Colonic mucosa (tissue), 4 donors: ENCODE measurements at regions not wholly inside any gene's neighbourhood (a gene's known extent, or its start where the extent isn't known, plus 50 kb on each side); places are given as distances from the start of the nearest gene placed in this dataset.

Experiments
- DNase-seq: peaks from one replicate; pipeline ENCODE4 v3.0.0-alpha.2; 2020
- H3K27ac ChIP-seq: fragments of 200-600 bp; one replicate; pipeline ENCODE4 v1.8.0; 2021
- H3K27me3 ChIP-seq: fragments of 200-600 bp; one replicate; pipeline ENCODE4 v1.8.0; 2021
- H3K36me3 ChIP-seq: fragments of 200-600 bp; one replicate; pipeline ENCODE4 v1.8.0; 2021
- H3K4me1 ChIP-seq: fragments of 200-600 bp; one replicate; pipeline ENCODE4 v1.8.0; 2021; ENCODE audit warnings: mild to moderate bottlenecking
- H3K4me3 ChIP-seq: fragments of 200-600 bp; one replicate; pipeline ENCODE4 v1.8.0; 2021
- H3K9ac ChIP-seq, 2 donors: one replicate each; pipeline ENCODE4 v1.7.0; 2013; ENCODE audit warnings: control low read depth in 2 of 2, low read depth in 2 of 2, low read length in 2 of 2
- H3K9me3 ChIP-seq: fragments of 200-600 bp; one replicate; pipeline ENCODE4 v1.8.0; 2021
- intact Hi-C: fragments of 100-400 bp; cut with DNase I; formaldehyde crosslinking; loops from one replicate; pipeline ENCODE4 v1.14.1; 2022
- TF ChIP-seq, protein P1 (sequence below): fragments of 200-600 bp; IDR thresholded peaks from one replicate; pipeline ENCODE4 v1.8.0; 2022; ENCODE audit warnings: antibody characterized with exemption, mild to moderate bottlenecking
- donor health status: healthy.
- donor health status: DM: no; HTN: no; CAD: no.
- donor health status: DM: no; HTN: no; CAD: no.

DNA sequence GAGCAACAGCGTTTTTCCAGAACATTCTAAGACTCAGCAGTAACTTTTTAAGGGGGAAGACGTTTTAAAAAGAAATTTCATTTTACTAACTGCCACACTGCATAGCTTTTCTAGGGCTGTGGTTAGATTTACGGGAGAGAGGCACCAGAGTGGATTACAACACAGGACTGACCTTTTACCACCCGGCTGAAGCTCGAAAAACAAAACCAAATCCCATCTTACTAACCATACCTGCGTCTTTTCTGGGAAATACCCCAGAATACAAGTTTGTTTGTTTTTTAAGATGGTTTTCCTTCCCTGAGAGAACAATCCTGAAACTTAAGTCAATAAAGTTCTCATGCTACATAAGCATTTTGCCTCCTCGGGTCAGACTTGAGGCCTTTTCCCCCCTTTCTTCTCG, 209.3 kb upstream of the SOX4 start:
- Histone ChIP-seq H3K36me3 (no peaks in the 10 kb centered on the region), H3K9me3 (no peaks in the 10 kb centered on the region), H3K4me1 (no peaks in the 10 kb centered on the region), H3K27me3 (no peaks in the 10 kb centered on the region), H3K4me3 (no peak overlapping the region), H3K9ac (no peak overlapping the region), H3K27ac (no peak overlapping the region)
- intact Hi-C loops: no loop called here
- TF ChIP-seq, protein P1, sequence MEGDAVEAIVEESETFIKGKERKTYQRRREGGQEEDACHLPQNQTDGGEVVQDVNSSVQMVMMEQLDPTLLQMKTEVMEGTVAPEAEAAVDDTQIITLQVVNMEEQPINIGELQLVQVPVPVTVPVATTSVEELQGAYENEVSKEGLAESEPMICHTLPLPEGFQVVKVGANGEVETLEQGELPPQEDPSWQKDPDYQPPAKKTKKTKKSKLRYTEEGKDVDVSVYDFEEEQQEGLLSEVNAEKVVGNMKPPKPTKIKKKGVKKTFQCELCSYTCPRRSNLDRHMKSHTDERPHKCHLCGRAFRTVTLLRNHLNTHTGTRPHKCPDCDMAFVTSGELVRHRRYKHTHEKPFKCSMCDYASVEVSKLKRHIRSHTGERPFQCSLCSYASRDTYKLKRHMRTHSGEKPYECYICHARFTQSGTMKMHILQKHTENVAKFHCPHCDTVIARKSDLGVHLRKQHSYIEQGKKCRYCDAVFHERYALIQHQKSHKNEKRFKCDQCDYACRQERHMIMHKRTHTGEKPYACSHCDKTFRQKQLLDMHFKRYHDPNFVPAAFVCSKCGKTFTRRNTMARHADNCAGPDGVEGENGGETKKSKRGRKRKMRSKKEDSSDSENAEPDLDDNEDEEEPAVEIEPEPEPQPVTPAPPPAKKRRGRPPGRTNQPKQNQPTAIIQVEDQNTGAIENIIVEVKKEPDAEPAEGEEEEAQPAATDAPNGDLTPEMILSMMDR: no peak
- DNase-seq: no peak

DNA sequence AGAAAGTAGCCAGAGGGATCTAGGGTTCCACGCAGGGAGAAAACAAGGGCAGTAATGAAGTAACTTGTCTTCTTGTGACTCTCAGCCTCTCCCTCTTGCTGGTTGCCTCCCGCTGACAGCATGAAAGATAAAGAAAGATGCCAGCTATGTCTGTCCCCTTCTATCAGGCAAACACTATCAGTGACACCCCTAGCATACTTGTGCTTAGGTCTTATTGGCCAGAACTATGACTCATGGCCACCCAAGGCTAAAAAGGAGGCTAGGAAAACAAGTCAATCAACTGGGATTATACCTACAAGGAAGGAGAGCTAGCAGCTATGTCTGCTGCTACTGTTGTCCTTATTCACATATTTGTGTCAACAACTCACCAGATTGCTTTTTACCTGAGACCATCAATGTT, 206.8 kb upstream of the SOX4 start:
- Histone ChIP-seq H3K9me3 (no peaks in the 10 kb centered on the region), H3K4me1 (no peaks in the 10 kb centered on the region), H3K36me3 (no peaks in the 10 kb centered on the region), H3K27ac (no peak overlapping the region), H3K9ac (no peak overlapping the region), H3K27me3 (no peaks in the 10 kb centered on the region), H3K4me3 (no peak overlapping the region)
- intact Hi-C loops: no loop called here
- TF ChIP-seq, protein P1: no peak
- no peak for DNase-seq

DNA sequence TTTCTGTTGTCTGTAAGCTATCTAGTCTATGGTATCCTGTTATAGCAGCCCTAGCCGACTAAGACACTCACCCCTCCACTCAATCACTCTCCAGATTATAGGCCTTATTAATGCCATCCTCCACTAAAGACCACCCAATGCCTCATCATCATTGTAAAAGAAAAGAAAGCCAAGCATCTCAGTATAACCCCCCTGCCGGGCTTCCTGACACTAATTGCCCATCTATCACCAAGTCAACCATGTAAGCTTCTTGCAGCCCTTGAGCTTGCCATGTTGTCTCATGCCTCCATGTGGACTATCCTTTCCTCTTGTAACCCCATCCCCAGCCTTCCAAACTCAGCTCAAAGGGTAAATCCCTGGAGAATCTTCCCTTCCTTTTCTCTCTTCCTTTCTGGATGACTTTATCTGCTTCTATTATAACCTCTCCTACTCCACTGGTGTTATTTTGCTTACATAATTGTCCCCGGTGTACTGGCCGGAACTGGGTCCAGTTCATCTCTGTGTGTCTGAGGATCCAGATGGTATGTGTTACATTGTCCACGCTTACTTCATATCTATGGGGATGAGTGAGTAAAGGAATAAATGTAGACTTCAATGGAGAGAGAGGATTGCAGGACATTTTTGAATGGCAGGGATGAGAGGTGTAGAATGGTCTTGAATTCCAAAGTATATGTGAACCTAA, 202.9 kb upstream of the SOX4 start:
- Histone ChIP-seq H3K27ac (no peak overlapping the region), H3K27me3 (no peaks in the 10 kb centered on the region), H3K36me3 (no peaks in the 10 kb centered on the region), H3K4me1 (no peaks in the 10 kb centered on the region), H3K4me3 (no peak overlapping the region), H3K9ac (no peak overlapping the region), H3K9me3 (no peaks in the 10 kb centered on the region)
- no peak for DNase-seq
- TF ChIP-seq, protein P1: no peak
- intact Hi-C loops: no loop called here

DNA sequence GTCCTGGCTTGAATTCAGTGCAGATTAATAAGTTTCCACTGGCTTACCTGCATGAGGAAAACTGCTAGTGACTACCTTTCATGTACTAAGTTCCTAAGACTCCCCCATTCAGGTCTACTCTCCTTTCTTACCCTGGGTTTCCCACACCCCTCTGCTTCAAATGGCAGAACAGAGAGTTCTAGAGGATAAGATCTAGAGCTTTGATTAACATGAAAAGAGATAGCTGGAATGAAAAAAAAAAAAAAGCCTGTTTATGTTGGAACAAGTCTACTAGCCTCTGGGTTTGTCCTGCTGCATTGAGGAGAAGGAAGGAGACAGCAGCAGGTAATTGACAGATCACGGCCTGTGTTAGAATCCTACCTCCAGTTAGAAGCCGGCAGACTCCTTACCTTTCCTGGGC, 201.4 kb upstream of the SOX4 start:
- no peaks in the 10 kb centered on the region for H3K9me3 ChIP-seq
- H3K4me1 ChIP-seq: no peaks in the 10 kb centered on the region
- H3K36me3 ChIP-seq: no peaks in the 10 kb centered on the region
- no peaks in the 10 kb centered on the region for H3K27me3 ChIP-seq
- no peak for DNase-seq
- no peak overlapping the region for H3K27ac ChIP-seq
- intact Hi-C loops: no loop called here
- TF ChIP-seq, protein P1: no peak
- H3K4me3 ChIP-seq: no peak overlapping the region
- H3K9ac ChIP-seq: no peak overlapping the region

DNA sequence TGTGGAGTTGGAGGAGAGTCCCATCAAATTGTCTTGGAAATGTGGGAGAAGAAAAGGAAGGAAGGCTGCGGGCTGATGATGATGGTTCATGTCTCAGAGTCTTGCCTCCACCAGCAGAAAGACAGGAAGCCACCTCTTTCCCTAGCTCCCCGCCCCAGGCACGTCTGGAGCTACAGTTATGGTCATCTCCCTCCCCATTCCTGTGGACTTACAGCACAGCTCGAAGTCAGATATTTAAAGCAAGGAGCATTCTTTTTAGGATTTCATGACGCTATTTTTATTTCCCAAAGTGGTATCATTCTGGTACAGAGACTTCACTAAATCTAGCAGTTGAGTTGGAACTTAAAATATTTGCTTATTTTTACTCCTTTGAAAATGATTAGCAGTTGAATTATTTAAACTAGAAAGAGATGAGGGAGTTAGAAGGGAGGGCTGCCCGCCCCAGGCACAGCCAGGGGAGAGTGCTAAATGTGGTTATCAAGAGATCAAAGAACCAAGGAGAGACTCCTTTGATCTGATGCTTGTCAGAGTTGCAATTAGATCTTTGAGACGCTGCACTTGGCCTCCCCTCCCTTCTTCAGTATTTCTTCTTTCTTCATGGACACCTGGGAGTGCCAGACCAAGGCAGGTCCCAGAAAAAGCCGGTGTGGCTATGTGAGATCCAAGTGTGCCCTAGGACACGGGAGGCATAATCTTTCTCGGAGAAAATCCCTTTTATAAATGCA, 199.9 kb upstream of the SOX4 start:
- intact Hi-C loops: no loop called here
- Histone ChIP-seq H3K4me3 (no peak overlapping the region), H3K27ac (no peak overlapping the region), H3K27me3 (no peaks in the 10 kb centered on the region), H3K9me3 (no peaks in the 10 kb centered on the region), H3K9ac (no peak overlapping the region), H3K4me1 (no peaks in the 10 kb centered on the region), H3K36me3 (no peaks in the 10 kb centered on the region)
- TF ChIP-seq, protein P1: no peak
- DNase-seq: no peak
